T-helper 1 cell treated with Interleukin-12 subunit alpha and Interleukin-12 subunit beta and Interleukin-4 antibody, amounts not matched to agents 30 μg/mL and 1 μg/mL, for 36 hours (primary cell): ENCODE measurements at regions not wholly inside any gene's neighbourhood (a gene's known extent, or its start where the extent isn't known, plus 50 kb on each side); places are given as distances from the start of the nearest gene placed in this dataset.

Experiments used
- H3K27ac Mint-ChIP-seq: one replicate; pipeline ENCODE4 v1.8.0; 2021; ENCODE audit warnings: mild to moderate bottlenecking, mixed read lengths
- H3K27me3 Mint-ChIP-seq: one replicate; pipeline ENCODE4 v1.8.0; 2021; ENCODE audit warnings: low read depth, mixed read lengths
- H3K36me3 Mint-ChIP-seq: one replicate; pipeline ENCODE4 v1.8.0; 2021; ENCODE audit warnings: low read depth, mixed read lengths
- H3K4me1 Mint-ChIP-seq: one replicate; pipeline ENCODE4 v1.8.0; 2021; ENCODE audit warnings: low read depth, mixed read lengths
- H3K4me3 Mint-ChIP-seq: one replicate; pipeline ENCODE4 v1.8.0; 2021; ENCODE audit warnings: mild to moderate bottlenecking, moderate library complexity, mixed read lengths
- H3K9me3 Mint-ChIP-seq: one replicate; pipeline ENCODE4 v1.8.0; 2021; ENCODE audit warnings: mixed read lengths

GRCh38 chr4:121555315-121556107, 141.3 kb downstream of the ANXA5 start:
- Mint-ChIP-seq H3K27ac (no peak overlapping the region), H3K9me3 (no peaks in the 10 kb centered on the region), H3K4me3 (no peak overlapping the region), H3K36me3 (no peaks in the 10 kb centered on the region), H3K4me1 (no peaks in the 10 kb centered on the region), H3K27me3 (peaks cover 6% of the 10 kb centered on the region)

- no peaks in the 10 kb centered on the region for H3K4me1 Mint-ChIP-seq
Measured at GRCh38 chr4:121554382-121554781, 142.4 kb downstream of the ANXA5 start.

GRCh38 chr4:121551881-121552280, 144.9 kb downstream of the ANXA5 start:
- no peak overlapping the region for H3K4me3 Mint-ChIP-seq
- H3K27me3 Mint-ChIP-seq, result peaks cover 16% of the 10 kb centered on the region
- H3K27ac Mint-ChIP-seq, result no peak overlapping the region
- H3K36me3 Mint-ChIP-seq, result no peaks in the 10 kb centered on the region
- peaks cover under 1% of the 10 kb centered on the region for H3K9me3 Mint-ChIP-seq
- no peaks in the 10 kb centered on the region for H3K4me1 Mint-ChIP-seq

More at GRCh38 chr4:121554382-121554781, 142.4 kb downstream of the ANXA5 start:
- no peaks in the 10 kb centered on the region for H3K36me3 Mint-ChIP-seq
- no peak overlapping the region for H3K4me3 Mint-ChIP-seq
- no peaks in the 10 kb centered on the region for H3K9me3 Mint-ChIP-seq
- peaks cover 6% of the 10 kb centered on the region for H3K27me3 Mint-ChIP-seq
- H3K27ac Mint-ChIP-seq, result no peak overlapping the region

GRCh38 chr4:121551271-121551670, 145.5 kb downstream of the ANXA5 start:
- Mint-ChIP-seq H3K27me3 (peaks cover 22% of the 10 kb centered on the region), H3K27ac (no peak overlapping the region), H3K4me1 (no peaks in the 10 kb centered on the region), H3K4me3 (no peak overlapping the region), H3K36me3 (no peaks in the 10 kb centered on the region), H3K9me3 (peaks cover 6% of the 10 kb centered on the region)

GRCh38 chr4:121541696-121542095, 155.1 kb downstream of the ANXA5 start:
- Mint-ChIP-seq H3K9me3 (peaks cover 4% of the 10 kb centered on the region), H3K4me1 (peaks cover 2% of the 10 kb centered on the region), H3K27ac (no peak overlapping the region), H3K36me3 (no peaks in the 10 kb centered on the region), H3K27me3 (peaks cover 12% of the 10 kb centered on the region), H3K4me3 (no peak overlapping the region)

- H3K4me1 Mint-ChIP-seq, result no peaks in the 10 kb centered on the region
- no peak overlapping the region for H3K27ac Mint-ChIP-seq
- H3K4me3 Mint-ChIP-seq, result no peak overlapping the region
- H3K27me3 Mint-ChIP-seq, result peaks cover 13% of the 10 kb centered on the region
- no peaks in the 10 kb centered on the region for H3K36me3 Mint-ChIP-seq
- no peaks in the 10 kb centered on the region for H3K9me3 Mint-ChIP-seq
Measured at GRCh38 chr4:121535351-121535750, 154.5 kb upstream of the QRFPR start.

- H3K27ac Mint-ChIP-seq, result no peak overlapping the region
- H3K4me3 Mint-ChIP-seq, result no peak overlapping the region
- H3K36me3 Mint-ChIP-seq, result no peaks in the 10 kb centered on the region
- H3K9me3 Mint-ChIP-seq, result no peaks in the 10 kb centered on the region
- peaks cover 13% of the 10 kb centered on the region for H3K27me3 Mint-ChIP-seq
- no peaks in the 10 kb centered on the region for H3K4me1 Mint-ChIP-seq
Measured at GRCh38 chr4:121534187-121534586, 153.4 kb upstream of the QRFPR start.

GRCh38 chr4:121526509-121526908, 145.7 kb upstream of the QRFPR start:
- Mint-ChIP-seq H3K36me3 (no peaks in the 10 kb centered on the region), H3K27me3 (peaks cover 15% of the 10 kb centered on the region)

GRCh38 chr4:121519236-121519838, 138.5 kb upstream of the QRFPR start:
- Mint-ChIP-seq H3K9me3 (no peaks in the 10 kb centered on the region), H3K36me3 (no peaks in the 10 kb centered on the region)

More at GRCh38 chr4:121526509-121526908, 145.7 kb upstream of the QRFPR start:
- no peaks in the 10 kb centered on the region for H3K9me3 Mint-ChIP-seq
- H3K27ac Mint-ChIP-seq, result no peak overlapping the region
- H3K4me1 Mint-ChIP-seq, result no peaks in the 10 kb centered on the region
- H3K4me3 Mint-ChIP-seq, result no peak overlapping the region

GRCh38 chr4:121517241-121517640, 136.4 kb upstream of the QRFPR start:
- no peaks in the 10 kb centered on the region for H3K27me3 Mint-ChIP-seq
- H3K36me3 Mint-ChIP-seq, result no peaks in the 10 kb centered on the region
- no peak overlapping the region for H3K27ac Mint-ChIP-seq
- no peak overlapping the region for H3K4me3 Mint-ChIP-seq
- no peaks in the 10 kb centered on the region for H3K9me3 Mint-ChIP-seq
- no peaks in the 10 kb centered on the region for H3K4me1 Mint-ChIP-seq

More at GRCh38 chr4:121519236-121519838, 138.5 kb upstream of the QRFPR start:
- Mint-ChIP-seq H3K4me1 (no peaks in the 10 kb centered on the region), H3K4me3 (no peak overlapping the region), H3K27ac (no peak overlapping the region), H3K27me3 (peaks cover 6% of the 10 kb centered on the region)

GRCh38 chr4:121514443-121514842, 133.6 kb upstream of the QRFPR start:
- no peaks in the 10 kb centered on the region for H3K9me3 Mint-ChIP-seq
- no peaks in the 10 kb centered on the region for H3K27me3 Mint-ChIP-seq
- peaks cover 16% of the 10 kb centered on the region for H3K4me1 Mint-ChIP-seq
- H3K36me3 Mint-ChIP-seq, result no peaks in the 10 kb centered on the region
- H3K27ac Mint-ChIP-seq, result no peak overlapping the region
- H3K4me3 Mint-ChIP-seq, result no peak overlapping the region

GRCh38 chr4:121510341-121510874, 129.6 kb upstream of the QRFPR start:
- Mint-ChIP-seq H3K4me3 (no peak overlapping the region), H3K9me3 (no peaks in the 10 kb centered on the region), H3K36me3 (no peaks in the 10 kb centered on the region), H3K27me3 (peaks cover 7% of the 10 kb centered on the region), H3K4me1 (peaks cover 16% of the 10 kb centered on the region), H3K27ac (peak overlapping the region; percentile 11)

GRCh38 chr4:121485190-121485804, 104.5 kb upstream of the QRFPR start:
- no peak overlapping the region for H3K4me3 Mint-ChIP-seq
- H3K27me3 Mint-ChIP-seq, result peaks cover 33% of the 10 kb centered on the region
- H3K27ac Mint-ChIP-seq, result no peak overlapping the region
- H3K36me3 Mint-ChIP-seq, result no peaks in the 10 kb centered on the region
- H3K9me3 Mint-ChIP-seq, result no peaks in the 10 kb centered on the region
- no peaks in the 10 kb centered on the region for H3K4me1 Mint-ChIP-seq

- no peak overlapping the region for H3K4me3 Mint-ChIP-seq
- H3K27ac Mint-ChIP-seq, result no peak overlapping the region
- peaks cover 27% of the 10 kb centered on the region for H3K27me3 Mint-ChIP-seq
- H3K36me3 Mint-ChIP-seq, result no peaks in the 10 kb centered on the region
- no peaks in the 10 kb centered on the region for H3K9me3 Mint-ChIP-seq
- no peaks in the 10 kb centered on the region for H3K4me1 Mint-ChIP-seq
Measured at GRCh38 chr4:121484633-121485032, 103.8 kb upstream of the QRFPR start.

GRCh38 chr4:121479808-121480207, 99.0 kb upstream of the QRFPR start:
- peaks cover 38% of the 10 kb centered on the region for H3K27me3 Mint-ChIP-seq
- H3K27ac Mint-ChIP-seq, result no peak overlapping the region
- H3K4me1 Mint-ChIP-seq, result no peaks in the 10 kb centered on the region
- H3K4me3 Mint-ChIP-seq, result no peak overlapping the region
- no peaks in the 10 kb centered on the region for H3K9me3 Mint-ChIP-seq
- H3K36me3 Mint-ChIP-seq, result no peaks in the 10 kb centered on the region
